T-helper 2 cell treated with Interferon-gamma antibody and Interleukin-4, amounts not matched to agents 100 ng/mL and 5 ng/mL, for 36 hours (primary cell): ENCODE measurements at regions not wholly inside any gene's neighbourhood (a gene's known extent, or its start where the extent isn't known, plus 50 kb on each side); places are given as distances from the start of the nearest gene placed in this dataset.

Experiments used
- intact Hi-C: fragments of 100-400 bp; cut with micrococcal nuclease; formaldehyde crosslinking; loops from one replicate; pipeline ENCODE4 v1.15.1; 2023

GRCh38 chr4:56241500-56241899 is 145.8 kb downstream of the AASDH start:
- intact Hi-C loops: no loop called here

GRCh38 chr4:56240554-56241174 is 146.6 kb downstream of the AASDH start:
- intact Hi-C loops: no loop called here

GRCh38 chr4:56238251-56238650 is 149.0 kb downstream of the AASDH start:
- intact Hi-C loops: no loop called here

- intact Hi-C loops: no loop called here
Observed at GRCh38 chr4:56235725-56236124, 151.6 kb downstream of the AASDH start.

- intact Hi-C loops: no loop called here
Observed at GRCh38 chr4:56235011-56235410, 152.3 kb downstream of the AASDH start.

- intact Hi-C loops: no loop called here
Observed at GRCh38 chr4:56234098-56234497, 153.2 kb downstream of the AASDH start.

GRCh38 chr4:56231410-56231809 is 155.9 kb downstream of the AASDH start:
- intact Hi-C loops: no loop called here

- intact Hi-C loops: no loop called here
Observed at GRCh38 chr4:56229947-56230346, 157.3 kb downstream of the AASDH start.

GRCh38 chr4:56227301-56227835 is 159.9 kb downstream of the AASDH start:
- intact Hi-C loops: no loop called here

- intact Hi-C loops: no loop called here
Observed at GRCh38 chr4:56226579-56226978, 160.7 kb downstream of the AASDH start.

- intact Hi-C loops: no loop called here
Observed at GRCh38 chr4:56224641-56225040, 162.7 kb downstream of the AASDH start.

- intact Hi-C loops: no loop called here
Observed at GRCh38 chr4:56222514-56222913, 164.8 kb downstream of the AASDH start.

- intact Hi-C loops: no loop called here
Observed at GRCh38 chr4:56220261-56220660, 167.0 kb downstream of the AASDH start.

GRCh38 chr4:56219447-56219846 is 167.8 kb downstream of the AASDH start:
- intact Hi-C loops: no loop called here

- intact Hi-C loops: no loop called here
Observed at GRCh38 chr4:56218230-56218895, 168.9 kb downstream of the AASDH start.

- intact Hi-C loops: no loop called here
Observed at GRCh38 chr4:56217343-56217890, 169.9 kb downstream of the AASDH start.

GRCh38 chr4:56215901-56216300 is 171.4 kb downstream of the AASDH start:
- intact Hi-C loops: no loop called here

- intact Hi-C loops: no loop called here
Observed at GRCh38 chr4:56215141-56215783, 172.0 kb downstream of the AASDH start.

- intact Hi-C loops: no loop called here
Observed at GRCh38 chr4:56213543-56213942, 173.7 kb downstream of the AASDH start.

- intact Hi-C loops: no loop called here
Observed at GRCh38 chr4:56212774-56213173, 174.5 kb downstream of the AASDH start.

- intact Hi-C loops: no loop called here
Observed at GRCh38 chr4:56211202-56211601, 176.1 kb downstream of the AASDH start.

GRCh38 chr4:56210397-56210796 is 176.9 kb downstream of the AASDH start:
- intact Hi-C loops: no loop called here
